ENCODE measurements at regions not wholly inside any gene's neighbourhood (a gene's known extent, or its start where the extent isn't known, plus 50 kb on each side); places are given as distances from the start of the nearest gene placed in this dataset.
"Not testable (repeated sequence)": the region's sequence is repeated elsewhere in the genome, so short reads cannot be mapped to it uniquely, and the experiment has no call there.

DNA sequence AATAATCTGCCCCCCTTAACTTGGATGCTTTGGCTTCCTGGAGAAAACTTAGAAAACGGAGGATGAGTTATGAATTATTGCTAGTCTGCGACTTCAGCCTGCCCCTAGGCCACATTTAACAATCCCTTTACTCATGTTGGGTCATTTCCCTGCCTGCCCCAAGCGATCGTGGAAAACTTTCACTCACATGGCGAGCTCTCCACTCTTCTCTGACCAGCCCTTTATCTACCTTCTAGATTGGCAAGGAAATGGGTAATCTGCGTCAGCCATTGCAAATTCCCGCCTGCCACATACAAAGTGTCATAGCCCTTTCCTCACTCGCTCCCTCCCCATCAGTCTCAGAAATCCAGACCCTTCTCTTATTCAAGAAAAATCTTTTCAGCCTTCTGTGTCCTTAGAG lies 154.3 kb upstream of the IRS2 start:
- H3K9me3 Mint-ChIP-seq (ENCODE audit: low read depth): peaks cover 7% of the 10 kb centered on the region
- H3K27me3 Mint-ChIP-seq: no peaks in the 10 kb centered on the region
- H3K4me1 Mint-ChIP-seq (ENCODE audit: low read depth): no peaks in the 10 kb centered on the region
- no peak overlapping the region for H3K27ac Mint-ChIP-seq
- H3K4me3 Mint-ChIP-seq (ENCODE audit: low read depth): no peak overlapping the region
- H3K36me3 Mint-ChIP-seq (ENCODE audit: insufficient read depth): no peaks in the 10 kb centered on the region
- TF ChIP-seq, protein P1, sequence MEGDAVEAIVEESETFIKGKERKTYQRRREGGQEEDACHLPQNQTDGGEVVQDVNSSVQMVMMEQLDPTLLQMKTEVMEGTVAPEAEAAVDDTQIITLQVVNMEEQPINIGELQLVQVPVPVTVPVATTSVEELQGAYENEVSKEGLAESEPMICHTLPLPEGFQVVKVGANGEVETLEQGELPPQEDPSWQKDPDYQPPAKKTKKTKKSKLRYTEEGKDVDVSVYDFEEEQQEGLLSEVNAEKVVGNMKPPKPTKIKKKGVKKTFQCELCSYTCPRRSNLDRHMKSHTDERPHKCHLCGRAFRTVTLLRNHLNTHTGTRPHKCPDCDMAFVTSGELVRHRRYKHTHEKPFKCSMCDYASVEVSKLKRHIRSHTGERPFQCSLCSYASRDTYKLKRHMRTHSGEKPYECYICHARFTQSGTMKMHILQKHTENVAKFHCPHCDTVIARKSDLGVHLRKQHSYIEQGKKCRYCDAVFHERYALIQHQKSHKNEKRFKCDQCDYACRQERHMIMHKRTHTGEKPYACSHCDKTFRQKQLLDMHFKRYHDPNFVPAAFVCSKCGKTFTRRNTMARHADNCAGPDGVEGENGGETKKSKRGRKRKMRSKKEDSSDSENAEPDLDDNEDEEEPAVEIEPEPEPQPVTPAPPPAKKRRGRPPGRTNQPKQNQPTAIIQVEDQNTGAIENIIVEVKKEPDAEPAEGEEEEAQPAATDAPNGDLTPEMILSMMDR (IDR thresholded peaks at IDR 0.05; ENCODE audit: unreplicated experiment): no peak
- DNase-seq (ENCODE audit: low spot score, unreplicated experiment): no peak

- H3K36me3 Mint-ChIP-seq (ENCODE audit: insufficient read depth): no peaks in the 10 kb centered on the region
- no peak overlapping the region for H3K4me3 Mint-ChIP-seq (ENCODE audit: low read depth)
- no peak overlapping the region for H3K27ac Mint-ChIP-seq
- TF ChIP-seq, protein P1 (IDR thresholded peaks at IDR 0.05; ENCODE audit: unreplicated experiment): no peak
- H3K4me1 Mint-ChIP-seq (ENCODE audit: low read depth): no peaks in the 10 kb centered on the region
- H3K9me3 Mint-ChIP-seq (ENCODE audit: low read depth): peaks cover 4% of the 10 kb centered on the region
- no peaks in the 10 kb centered on the region for H3K27me3 Mint-ChIP-seq
- DNase-seq (ENCODE audit: low spot score, unreplicated experiment): no peak
Observed at GRCh38 chr13:109939838-109940237, 153.5 kb upstream of the IRS2 start.

- Mint-ChIP-seq H3K4me3 (ENCODE audit: low read depth) (no peak overlapping the region), H3K4me1 (ENCODE audit: low read depth) (no peaks in the 10 kb centered on the region), H3K27ac (no peak overlapping the region), H3K36me3 (ENCODE audit: insufficient read depth) (no peaks in the 10 kb centered on the region), H3K9me3 (ENCODE audit: low read depth) (peaks cover 1% of the 10 kb centered on the region), H3K27me3 (no peaks in the 10 kb centered on the region)
- DNase-seq (ENCODE audit: low spot score, unreplicated experiment): no peak
- TF ChIP-seq, protein P1 (IDR thresholded peaks at IDR 0.05; ENCODE audit: unreplicated experiment): no peak
Observed at GRCh38 chr13:109939180-109939579, 152.8 kb upstream of the IRS2 start.

- H3K36me3 Mint-ChIP-seq (ENCODE audit: insufficient read depth): no peaks in the 10 kb centered on the region
- no peak overlapping the region for H3K27ac Mint-ChIP-seq
- no peaks in the 10 kb centered on the region for H3K9me3 Mint-ChIP-seq (ENCODE audit: low read depth)
- H3K27me3 Mint-ChIP-seq: no peaks in the 10 kb centered on the region
- H3K4me3 Mint-ChIP-seq (ENCODE audit: low read depth): no peak overlapping the region
- no peaks in the 10 kb centered on the region for H3K4me1 Mint-ChIP-seq (ENCODE audit: low read depth)
- DNase-seq (ENCODE audit: low spot score, unreplicated experiment): no peak
- TF ChIP-seq, protein P1 (IDR thresholded peaks at IDR 0.05; ENCODE audit: unreplicated experiment): no peak
Observed at GRCh38 chr13:109938255-109938936, 152.0 kb upstream of the IRS2 start.

DNA sequence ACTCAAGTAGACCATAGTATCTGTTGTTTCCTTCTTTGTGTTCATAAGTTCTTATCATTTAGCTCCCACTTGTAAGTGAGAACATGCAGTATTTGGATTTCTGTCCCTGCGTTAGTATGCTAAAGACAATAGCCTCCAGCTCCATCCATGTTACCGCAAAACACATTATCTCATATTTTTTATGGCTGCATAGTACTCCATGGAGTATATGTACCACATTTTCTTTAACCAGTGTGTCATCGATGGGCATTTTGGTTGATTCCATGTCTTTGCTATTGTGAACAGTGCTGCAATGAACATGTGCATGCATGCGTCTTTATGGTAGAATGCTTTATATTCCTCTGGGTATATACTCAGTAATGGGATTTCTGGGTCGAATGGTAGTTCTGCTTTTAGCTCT lies 148.1 kb upstream of the IRS2 start:
- H3K4me3 Mint-ChIP-seq (ENCODE audit: low read depth); H3K9me3 Mint-ChIP-seq (ENCODE audit: low read depth); H3K27ac Mint-ChIP-seq; H3K27me3 Mint-ChIP-seq; H3K4me1 Mint-ChIP-seq (ENCODE audit: low read depth); H3K36me3 Mint-ChIP-seq (ENCODE audit: insufficient read depth); DNase-seq (ENCODE audit: low spot score, unreplicated experiment): not testable (repeated sequence)

DNA sequence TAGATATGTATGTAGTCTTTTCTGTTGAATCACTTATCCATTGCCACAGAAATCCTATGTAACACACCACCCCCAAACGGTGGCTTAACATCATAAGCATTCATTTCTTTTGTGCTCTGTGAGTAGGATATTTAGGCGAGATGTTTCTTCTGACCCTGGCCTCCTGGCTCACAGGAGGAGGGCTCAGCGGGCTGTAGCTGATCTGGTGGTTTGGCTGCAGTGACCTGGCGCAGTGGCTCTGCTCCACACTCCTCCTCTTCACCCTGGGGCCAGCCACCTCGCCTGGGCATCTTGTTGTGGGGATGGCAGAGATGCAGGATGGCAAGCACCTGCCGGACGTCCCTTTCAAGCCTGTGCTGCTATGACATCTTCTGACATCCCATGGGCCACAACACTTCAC lies 147.1 kb upstream of the IRS2 start:
- TF ChIP-seq, protein P1 (IDR thresholded peaks at IDR 0.05; ENCODE audit: unreplicated experiment): no peak
- H3K4me3 Mint-ChIP-seq (ENCODE audit: low read depth): no peak overlapping the region
- no peak overlapping the region for H3K27ac Mint-ChIP-seq
- DNase-seq (ENCODE audit: low spot score, unreplicated experiment): no peak
- no peaks in the 10 kb centered on the region for H3K27me3 Mint-ChIP-seq
- H3K36me3 Mint-ChIP-seq (ENCODE audit: insufficient read depth): no peaks in the 10 kb centered on the region
- no peaks in the 10 kb centered on the region for H3K9me3 Mint-ChIP-seq (ENCODE audit: low read depth)
- no peaks in the 10 kb centered on the region for H3K4me1 Mint-ChIP-seq (ENCODE audit: low read depth)

Data from progenitor cell of endocrine pancreas (in vitro differentiated cells).